ENCODE measurements at regions not wholly inside any gene's neighbourhood (a gene's known extent, or its start where the extent isn't known, plus 50 kb on each side); places are given as distances from the start of the nearest gene placed in this dataset.
A peak's percentile ranks its signal among the peaks of the same experiment; 100 is the strongest.

DNA sequence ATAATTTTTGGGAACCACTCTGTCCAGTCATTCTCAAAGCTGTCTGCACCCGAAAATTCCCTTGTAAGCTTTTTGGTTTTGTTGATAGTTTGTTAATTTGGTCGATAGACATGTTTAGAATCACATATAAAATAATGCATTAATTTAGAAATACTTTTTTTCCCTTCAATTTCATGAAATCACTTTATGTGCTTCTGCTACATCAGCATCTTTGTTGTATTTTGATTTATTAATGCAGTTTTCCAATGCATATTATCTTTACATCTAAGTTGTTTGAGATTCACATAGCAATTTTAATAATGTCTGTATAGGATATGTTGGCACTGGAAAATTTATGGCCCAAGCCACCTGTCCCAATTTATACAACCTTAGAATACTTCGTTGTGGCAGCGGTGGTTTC, 60.6 kb upstream of the SV2C start:
- no peaks in the 10 kb centered on the region for H3K9me3 Mint-ChIP-seq
- no peak overlapping the region for H3K4me3 Mint-ChIP-seq
- no peaks in the 10 kb centered on the region for H3F3A ChIP-seq (ENCODE audit: low read depth)

GRCh38 chr5:76021936-76022584, 61.1 kb upstream of the SV2C start:
- no peak overlapping the region for H3K4me2 ChIP-seq
- H4K20me1 ChIP-seq (ENCODE audit: low read depth) = no peaks in the 10 kb centered on the region
- no peak overlapping the region for H3K4me3 ChIP-seq
- H3K4me1 Mint-ChIP-seq = peaks cover 8% of the 10 kb centered on the region
- no peaks in the 10 kb centered on the region for H3K36me3 ChIP-seq
- DNase-seq (ENCODE audit: low spot score) = no peak
- TF ChIP-seq EZH2phosphoT487 (IDR thresholded peaks at IDR 0.05) (no peak), CTCF (IDR thresholded peaks at IDR 0.05) (no peak), EZH2 (IDR thresholded peaks at IDR 0.05) (no peak)
- no peaks in the 10 kb centered on the region for H3K27me3 ChIP-seq
- no peaks in the 10 kb centered on the region for H3K27me3 Mint-ChIP-seq (ENCODE audit: insufficient read depth, low read depth)
- no peaks in the 10 kb centered on the region for H3K9me3 Mint-ChIP-seq
- no peaks in the 10 kb centered on the region for H3K4me1 ChIP-seq
- H3K36me3 Mint-ChIP-seq = no peaks in the 10 kb centered on the region
- H3K27ac Mint-ChIP-seq = no peak overlapping the region
- H3K79me2 ChIP-seq (ENCODE audit: low read depth) = no peaks in the 10 kb centered on the region
- H3K9ac ChIP-seq = no peak overlapping the region
- no peaks in the 10 kb centered on the region for H3K9me3 ChIP-seq (ENCODE audit: low read depth)
- H2AFZ ChIP-seq (replicated peaks) = no peak overlapping the region
- H3K4me3 Mint-ChIP-seq = no peak overlapping the region
- no peaks in the 10 kb centered on the region for H3F3A ChIP-seq (ENCODE audit: low read depth)
- H3K27ac ChIP-seq = no peak overlapping the region

More for the DNA sequence above, 60.6 kb upstream of the SV2C start:
- no peaks in the 10 kb centered on the region for H3K9me3 ChIP-seq (ENCODE audit: low read depth)
- Mint-ChIP-seq H3K4me1 (peaks cover 8% of the 10 kb centered on the region), H3K36me3 (no peaks in the 10 kb centered on the region), H3K27me3 (ENCODE audit: insufficient read depth, low read depth) (no peaks in the 10 kb centered on the region), H3K27ac (no peak overlapping the region)
- no peaks in the 10 kb centered on the region for H3K4me1 ChIP-seq
- H3K27ac ChIP-seq = no peak overlapping the region
- H3K9ac ChIP-seq = no peak overlapping the region
- H3K79me2 ChIP-seq (ENCODE audit: low read depth) = no peaks in the 10 kb centered on the region
- H2AFZ ChIP-seq (replicated peaks) = no peak overlapping the region
- H3K4me2 ChIP-seq = no peak overlapping the region
- TF ChIP-seq EZH2 (IDR thresholded peaks at IDR 0.05) (no peak), CTCF (IDR thresholded peaks at IDR 0.05) (no peak), EZH2phosphoT487 (IDR thresholded peaks at IDR 0.05) (no peak)
- H3K27me3 ChIP-seq = no peaks in the 10 kb centered on the region
- DNase-seq (ENCODE audit: low spot score) = no peak
- no peak overlapping the region for H3K4me3 ChIP-seq
- no peaks in the 10 kb centered on the region for H4K20me1 ChIP-seq (ENCODE audit: low read depth)
- no peaks in the 10 kb centered on the region for H3K36me3 ChIP-seq

GRCh38 chr5:76016258-76016657, 66.9 kb upstream of the SV2C start:
- no peak overlapping the region for H3K27ac Mint-ChIP-seq

More at GRCh38 chr5:76016258-76016657, 66.9 kb upstream of the SV2C start:
- no peak for DNase-seq (ENCODE audit: low spot score)
- peaks cover 5% of the 10 kb centered on the region for H3K9me3 Mint-ChIP-seq
- peaks cover 4% of the 10 kb centered on the region for H3K4me1 Mint-ChIP-seq
- Histone ChIP-seq H3K27ac (no peak overlapping the region), H3K79me2 (ENCODE audit: low read depth) (no peaks in the 10 kb centered on the region), H3K4me2 (no peak overlapping the region), H3K27me3 (no peaks in the 10 kb centered on the region), H3K9ac (no peak overlapping the region), H3K4me3 (no peak overlapping the region), H3K36me3 (no peaks in the 10 kb centered on the region), H3K9me3 (ENCODE audit: low read depth) (no peaks in the 10 kb centered on the region), H3K4me1 (no peaks in the 10 kb centered on the region), H2AFZ (replicated peaks) (no peak overlapping the region), H3F3A (ENCODE audit: low read depth) (no peaks in the 10 kb centered on the region), H4K20me1 (ENCODE audit: low read depth) (no peaks in the 10 kb centered on the region)
- H3K27me3 Mint-ChIP-seq (ENCODE audit: insufficient read depth, low read depth) = peaks cover 2% of the 10 kb centered on the region
- H3K4me3 Mint-ChIP-seq = no peak overlapping the region
- no peak for TF ChIP-seq EZH2 (IDR thresholded peaks at IDR 0.05)
- no peak for TF ChIP-seq EZH2phosphoT487 (IDR thresholded peaks at IDR 0.05)
- TF ChIP-seq CTCF (IDR thresholded peaks at IDR 0.05) = peak; percentile 27
- no peaks in the 10 kb centered on the region for H3K36me3 Mint-ChIP-seq

All from neural progenitor cell (in vitro differentiated cells).